WTC11 (cell line): ENCODE measurements at regions not wholly inside any gene's neighbourhood (a gene's known extent, or its start where the extent isn't known, plus 50 kb on each side); places are given as distances from the start of the nearest gene placed in this dataset.

Experiments used
- ATAC-seq: fragments of 200-7000 bp; cut with Tn5 transposase; 2 replicates; pipeline ENCODE4 v1.10.0; 2021; ENCODE audit warnings: mild to moderate bottlenecking, moderate library complexity
- CTCF ChIA-PET: fragments of 300-600 bp; sonication (Branson Sonifier 250); formaldehyde crosslinking; loops from one replicate; lab custom pipeline; 2021; ENCODE audit warnings: antibody characterized with exemption; lab: Charles Lee
- POLR2A ChIA-PET: fragments of 350-600 bp; sonication (Branson Sonifier 250); formaldehyde crosslinking; loops from one replicate; lab custom pipeline; 2021; ENCODE audit warnings: antibody characterized with exemption; lab: Charles Lee
- DNase-seq: peaks from one replicate; pipeline ENCODE4 v3.0.0; 2021; ENCODE audit warnings: low spot score
- H3K27ac Mint-ChIP-seq: 2 replicates; pipeline ENCODE4 v1.8.0; 2021; ENCODE audit warnings: mixed read lengths
- H3K27me3 Mint-ChIP-seq: 2 replicates; pipeline ENCODE4 v1.8.0; 2021; ENCODE audit warnings: low read depth, mild to moderate bottlenecking, moderate library complexity, mixed read lengths
- H3K36me3 Mint-ChIP-seq: 2 replicates; pipeline ENCODE4 v1.8.0; 2021; ENCODE audit warnings: mixed read lengths
- H3K4me1 Mint-ChIP-seq: 2 replicates; pipeline ENCODE4 v1.8.0; 2022; ENCODE audit warnings: mixed read lengths
- H3K4me3 Mint-ChIP-seq: 2 replicates; pipeline ENCODE4 v1.8.0; 2021; ENCODE audit warnings: mild to moderate bottlenecking, moderate library complexity, mixed read lengths
- H3K9me3 Mint-ChIP-seq: 2 replicates; pipeline ENCODE4 v1.8.0; 2021; ENCODE audit warnings: mixed read lengths
- CREB1 ChIP-seq: sonication (generic); formaldehyde crosslinking; IDR thresholded peaks from 2 replicates; pipeline ENCODE4 v1.8.0; 2023; ENCODE audit warnings: mild to moderate bottlenecking, missing genetic modification reagents
- FOXJ3 ChIP-seq: sonication (generic); formaldehyde crosslinking; IDR thresholded peaks from 2 replicates; pipeline ENCODE4 v1.9.0; 2021; ENCODE audit warnings: missing genetic modification reagents, mild to moderate bottlenecking, borderline replicate concordance
- FOXK1 ChIP-seq: sonication (generic); formaldehyde crosslinking; IDR thresholded peaks from 2 replicates; pipeline ENCODE4 v1.8.0; 2022; ENCODE audit warnings: mild to moderate bottlenecking, moderate library complexity, missing genetic modification reagents
- FOXP1 ChIP-seq: sonication (generic); formaldehyde crosslinking; IDR thresholded peaks from 2 replicates; pipeline ENCODE4 v1.8.0; 2022; ENCODE audit warnings: missing genetic modification reagents, mild to moderate bottlenecking, moderate library complexity, borderline replicate concordance
- GABPB1 ChIP-seq: sonication (generic); formaldehyde crosslinking; IDR thresholded peaks from 2 replicates; pipeline ENCODE4 v1.8.1; 2023; ENCODE audit warnings: mild to moderate bottlenecking, missing genetic modification reagents
- MYBL2 ChIP-seq: sonication (generic); formaldehyde crosslinking; IDR thresholded peaks from 2 replicates; pipeline ENCODE4 v1.8.1; 2023; ENCODE audit warnings: mild to moderate bottlenecking, moderate library complexity, missing genetic modification reagents
- NFE2L1 ChIP-seq: sonication (generic); formaldehyde crosslinking; IDR thresholded peaks from 2 replicates; pipeline ENCODE4 v1.8.1; 2023; ENCODE audit warnings: missing genetic modification reagents
- NR1H2 ChIP-seq: sonication (generic); formaldehyde crosslinking; IDR thresholded peaks from 2 replicates; pipeline ENCODE4 v1.9.0; 2021; ENCODE audit warnings: mild to moderate bottlenecking, moderate library complexity, missing genetic modification reagents
- SMAD3 ChIP-seq: sonication (generic); formaldehyde crosslinking; IDR thresholded peaks from 2 replicates; pipeline ENCODE4 v1.8.0; 2022; ENCODE audit warnings: missing genetic modification reagents, mild to moderate bottlenecking, borderline replicate concordance
- ZNF121 ChIP-seq: sonication (generic); formaldehyde crosslinking; IDR thresholded peaks from 2 replicates; pipeline ENCODE4 v1.8.0; 2023; ENCODE audit warnings: missing genetic modification reagents
- ZNF138 ChIP-seq: sonication (generic); formaldehyde crosslinking; conservative IDR thresholded peaks from 2 replicates; pipeline ENCODE4 v1.8.1; 2022; ENCODE audit warnings: mild to moderate bottlenecking, moderate library complexity, missing genetic modification reagents
- ZNF416 ChIP-seq: fragments of 250-450 bp; sonication (Bioruptor Pico); IDR thresholded peaks from 2 replicates; pipeline ENCODE4 v1.9.0; 2021; ENCODE audit warnings: mild to moderate bottlenecking, inconsistent platforms
- TF ChIP-seq, protein P1 (sequence below): fragments of 250-450 bp; sonication (Bioruptor Pico); IDR thresholded peaks from 2 replicates; pipeline ENCODE4 v1.9.0; 2021; ENCODE audit warnings: mild to moderate bottlenecking
- TF ChIP-seq, protein P2 (sequence below): sonication (generic); formaldehyde crosslinking; IDR thresholded peaks from 2 replicates; pipeline ENCODE4 v1.8.1; 2022; ENCODE audit warnings: missing genetic modification reagents, borderline replicate concordance
- TF ChIP-seq, protein P3 (sequence below): sonication (generic); formaldehyde crosslinking; IDR thresholded peaks from 2 replicates; pipeline ENCODE4 v1.8.0; 2022; ENCODE audit warnings: mild to moderate bottlenecking, missing genetic modification reagents
- TF ChIP-seq, protein P4 (sequence below): fragments of 250-450 bp; sonication (Bioruptor Pico); IDR thresholded peaks from 2 replicates; pipeline ENCODE4 v1.8.0; 2021; ENCODE audit warnings: mild to moderate bottlenecking
- TF ChIP-seq, protein P5 (sequence below): fragments of 250-450 bp; sonication (Bioruptor Pico); IDR thresholded peaks from 2 replicates; pipeline ENCODE4 v1.9.0; 2021; ENCODE audit warnings: mild to moderate bottlenecking, borderline replicate concordance
- TF ChIP-seq, protein P6 (sequence below): fragments of 250-450 bp; sonication (Bioruptor Pico); IDR thresholded peaks from 2 replicates; pipeline ENCODE4 v1.9.0; 2021; ENCODE audit warnings: moderate library complexity, mild to moderate bottlenecking, inconsistent platforms, borderline replicate concordance

DNA sequence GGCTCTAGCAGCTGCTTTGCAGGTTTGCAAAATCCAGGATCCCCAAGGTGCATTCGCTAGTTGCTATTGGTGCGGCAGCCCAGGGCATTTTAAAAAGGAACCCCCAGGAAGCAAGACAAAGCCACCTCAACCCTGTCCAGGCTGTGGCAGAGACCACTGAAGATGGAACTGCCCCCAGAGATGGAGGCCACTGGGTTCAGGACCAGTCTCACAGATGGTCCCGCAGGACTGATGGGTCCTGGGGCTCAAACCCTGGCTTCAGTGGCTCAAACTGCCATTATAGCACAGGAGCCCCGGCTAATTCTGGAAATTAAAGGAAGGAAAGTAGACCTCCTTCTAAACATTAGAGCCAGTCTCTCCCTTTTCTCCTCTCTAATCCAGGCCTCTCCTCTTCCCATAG is 79.8 kb upstream of the TSPAN11 start (continued):
- TF ChIP-seq, protein P1, sequence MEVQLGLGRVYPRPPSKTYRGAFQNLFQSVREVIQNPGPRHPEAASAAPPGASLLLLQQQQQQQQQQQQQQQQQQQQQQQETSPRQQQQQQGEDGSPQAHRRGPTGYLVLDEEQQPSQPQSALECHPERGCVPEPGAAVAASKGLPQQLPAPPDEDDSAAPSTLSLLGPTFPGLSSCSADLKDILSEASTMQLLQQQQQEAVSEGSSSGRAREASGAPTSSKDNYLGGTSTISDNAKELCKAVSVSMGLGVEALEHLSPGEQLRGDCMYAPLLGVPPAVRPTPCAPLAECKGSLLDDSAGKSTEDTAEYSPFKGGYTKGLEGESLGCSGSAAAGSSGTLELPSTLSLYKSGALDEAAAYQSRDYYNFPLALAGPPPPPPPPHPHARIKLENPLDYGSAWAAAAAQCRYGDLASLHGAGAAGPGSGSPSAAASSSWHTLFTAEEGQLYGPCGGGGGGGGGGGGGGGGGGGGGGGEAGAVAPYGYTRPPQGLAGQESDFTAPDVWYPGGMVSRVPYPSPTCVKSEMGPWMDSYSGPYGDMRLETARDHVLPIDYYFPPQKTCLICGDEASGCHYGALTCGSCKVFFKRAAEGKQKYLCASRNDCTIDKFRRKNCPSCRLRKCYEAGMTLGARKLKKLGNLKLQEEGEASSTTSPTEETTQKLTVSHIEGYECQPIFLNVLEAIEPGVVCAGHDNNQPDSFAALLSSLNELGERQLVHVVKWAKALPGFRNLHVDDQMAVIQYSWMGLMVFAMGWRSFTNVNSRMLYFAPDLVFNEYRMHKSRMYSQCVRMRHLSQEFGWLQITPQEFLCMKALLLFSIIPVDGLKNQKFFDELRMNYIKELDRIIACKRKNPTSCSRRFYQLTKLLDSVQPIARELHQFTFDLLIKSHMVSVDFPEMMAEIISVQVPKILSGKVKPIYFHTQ (CRISPR knock-in tag), result no peak
- no peak for TF ChIP-seq FOXP1 (CRISPR knock-in tag)
- TF ChIP-seq, protein P2, sequence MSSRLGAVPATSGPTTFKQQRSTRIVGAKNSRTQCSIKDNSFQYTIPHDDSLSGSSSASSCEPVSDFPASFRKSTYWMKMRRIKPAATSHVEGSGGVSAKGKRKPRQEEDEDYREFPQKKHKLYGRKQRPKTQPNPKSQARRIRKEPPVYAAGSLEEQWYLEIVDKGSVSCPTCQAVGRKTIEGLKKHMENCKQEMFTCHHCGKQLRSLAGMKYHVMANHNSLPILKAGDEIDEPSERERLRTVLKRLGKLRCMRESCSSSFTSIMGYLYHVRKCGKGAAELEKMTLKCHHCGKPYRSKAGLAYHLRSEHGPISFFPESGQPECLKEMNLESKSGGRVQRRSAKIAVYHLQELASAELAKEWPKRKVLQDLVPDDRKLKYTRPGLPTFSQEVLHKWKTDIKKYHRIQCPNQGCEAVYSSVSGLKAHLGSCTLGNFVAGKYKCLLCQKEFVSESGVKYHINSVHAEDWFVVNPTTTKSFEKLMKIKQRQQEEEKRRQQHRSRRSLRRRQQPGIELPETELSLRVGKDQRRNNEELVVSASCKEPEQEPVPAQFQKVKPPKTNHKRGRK (CRISPR knock-in tag), result no peak
- TF ChIP-seq, all 79 proteins: peak for 0

DNA sequence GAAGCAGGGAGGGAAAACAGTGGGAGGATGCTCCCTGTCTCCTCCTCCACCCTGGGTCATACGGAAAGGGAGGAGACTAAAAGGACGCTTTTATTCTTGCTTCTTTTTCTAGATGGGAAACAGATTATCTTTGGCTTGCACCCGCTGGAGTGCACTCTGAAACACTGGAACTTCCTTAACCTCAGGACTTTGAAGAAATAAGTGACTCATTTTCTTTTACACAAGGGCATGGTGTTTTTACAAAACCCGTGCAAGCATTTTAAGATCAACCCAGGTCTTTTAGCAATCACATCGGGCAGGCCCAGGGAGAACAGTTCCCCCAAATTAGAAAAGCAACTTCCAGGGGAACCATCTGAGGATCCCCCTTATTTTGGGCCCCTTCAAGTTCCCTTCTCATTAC is 80.9 kb upstream of the TSPAN11 start:
- POLR2A ChIA-PET, result no interaction called here
- DNase-seq (no peak), ATAC-seq (no peak)
- H3K27ac Mint-ChIP-seq, result no peak overlapping the region
- no peak overlapping the region for H3K4me3 Mint-ChIP-seq
- TF ChIP-seq ZNF138, result no peak
- TF ChIP-seq NR1H2 (CRISPR knock-in tag), result no peak
- no peak for TF ChIP-seq ZNF121 (CRISPR knock-in tag)
- TF ChIP-seq, protein P3, sequence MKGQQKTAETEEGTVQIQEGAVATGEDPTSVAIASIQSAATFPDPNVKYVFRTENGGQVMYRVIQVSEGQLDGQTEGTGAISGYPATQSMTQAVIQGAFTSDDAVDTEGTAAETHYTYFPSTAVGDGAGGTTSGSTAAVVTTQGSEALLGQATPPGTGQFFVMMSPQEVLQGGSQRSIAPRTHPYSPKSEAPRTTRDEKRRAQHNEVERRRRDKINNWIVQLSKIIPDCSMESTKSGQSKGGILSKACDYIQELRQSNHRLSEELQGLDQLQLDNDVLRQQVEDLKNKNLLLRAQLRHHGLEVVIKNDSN (CRISPR knock-in tag), result no peak
- TF ChIP-seq MYBL2 (CRISPR knock-in tag), result no peak
- no peak for TF ChIP-seq SMAD3 (CRISPR knock-in tag)
- no peak for TF ChIP-seq FOXK1
- TF ChIP-seq, protein P4, sequence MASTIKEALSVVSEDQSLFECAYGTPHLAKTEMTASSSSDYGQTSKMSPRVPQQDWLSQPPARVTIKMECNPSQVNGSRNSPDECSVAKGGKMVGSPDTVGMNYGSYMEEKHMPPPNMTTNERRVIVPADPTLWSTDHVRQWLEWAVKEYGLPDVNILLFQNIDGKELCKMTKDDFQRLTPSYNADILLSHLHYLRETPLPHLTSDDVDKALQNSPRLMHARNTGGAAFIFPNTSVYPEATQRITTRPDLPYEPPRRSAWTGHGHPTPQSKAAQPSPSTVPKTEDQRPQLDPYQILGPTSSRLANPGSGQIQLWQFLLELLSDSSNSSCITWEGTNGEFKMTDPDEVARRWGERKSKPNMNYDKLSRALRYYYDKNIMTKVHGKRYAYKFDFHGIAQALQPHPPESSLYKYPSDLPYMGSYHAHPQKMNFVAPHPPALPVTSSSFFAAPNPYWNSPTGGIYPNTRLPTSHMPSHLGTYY (CRISPR knock-in tag), result no peak
- no peak for TF ChIP-seq NFE2L1
- TF ChIP-seq, protein P5, sequence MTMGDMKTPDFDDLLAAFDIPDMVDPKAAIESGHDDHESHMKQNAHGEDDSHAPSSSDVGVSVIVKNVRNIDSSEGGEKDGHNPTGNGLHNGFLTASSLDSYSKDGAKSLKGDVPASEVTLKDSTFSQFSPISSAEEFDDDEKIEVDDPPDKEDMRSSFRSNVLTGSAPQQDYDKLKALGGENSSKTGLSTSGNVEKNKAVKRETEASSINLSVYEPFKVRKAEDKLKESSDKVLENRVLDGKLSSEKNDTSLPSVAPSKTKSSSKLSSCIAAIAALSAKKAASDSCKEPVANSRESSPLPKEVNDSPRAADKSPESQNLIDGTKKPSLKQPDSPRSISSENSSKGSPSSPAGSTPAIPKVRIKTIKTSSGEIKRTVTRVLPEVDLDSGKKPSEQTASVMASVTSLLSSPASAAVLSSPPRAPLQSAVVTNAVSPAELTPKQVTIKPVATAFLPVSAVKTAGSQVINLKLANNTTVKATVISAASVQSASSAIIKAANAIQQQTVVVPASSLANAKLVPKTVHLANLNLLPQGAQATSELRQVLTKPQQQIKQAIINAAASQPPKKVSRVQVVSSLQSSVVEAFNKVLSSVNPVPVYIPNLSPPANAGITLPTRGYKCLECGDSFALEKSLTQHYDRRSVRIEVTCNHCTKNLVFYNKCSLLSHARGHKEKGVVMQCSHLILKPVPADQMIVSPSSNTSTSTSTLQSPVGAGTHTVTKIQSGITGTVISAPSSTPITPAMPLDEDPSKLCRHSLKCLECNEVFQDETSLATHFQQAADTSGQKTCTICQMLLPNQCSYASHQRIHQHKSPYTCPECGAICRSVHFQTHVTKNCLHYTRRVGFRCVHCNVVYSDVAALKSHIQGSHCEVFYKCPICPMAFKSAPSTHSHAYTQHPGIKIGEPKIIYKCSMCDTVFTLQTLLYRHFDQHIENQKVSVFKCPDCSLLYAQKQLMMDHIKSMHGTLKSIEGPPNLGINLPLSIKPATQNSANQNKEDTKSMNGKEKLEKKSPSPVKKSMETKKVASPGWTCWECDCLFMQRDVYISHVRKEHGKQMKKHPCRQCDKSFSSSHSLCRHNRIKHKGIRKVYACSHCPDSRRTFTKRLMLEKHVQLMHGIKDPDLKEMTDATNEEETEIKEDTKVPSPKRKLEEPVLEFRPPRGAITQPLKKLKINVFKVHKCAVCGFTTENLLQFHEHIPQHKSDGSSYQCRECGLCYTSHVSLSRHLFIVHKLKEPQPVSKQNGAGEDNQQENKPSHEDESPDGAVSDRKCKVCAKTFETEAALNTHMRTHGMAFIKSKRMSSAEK, result no peak
- TF ChIP-seq, protein P6, sequence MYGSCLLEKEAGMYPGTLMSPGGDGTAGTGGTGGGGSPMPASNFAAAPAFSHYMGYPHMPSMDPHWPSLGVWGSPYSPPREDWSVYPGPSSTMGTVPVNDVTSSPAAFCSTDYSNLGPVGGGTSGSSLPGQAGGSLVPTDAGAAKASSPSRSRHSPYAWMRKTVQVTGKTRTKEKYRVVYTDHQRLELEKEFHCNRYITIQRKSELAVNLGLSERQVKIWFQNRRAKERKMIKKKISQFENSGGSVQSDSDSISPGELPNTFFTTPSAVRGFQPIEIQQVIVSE (CRISPR knock-in tag), result no peak
- no peak for TF ChIP-seq CREB1 (CRISPR knock-in tag)
- TF ChIP-seq ZNF416 (CRISPR knock-in tag), result no peak
- TF ChIP-seq GABPB1, result no peak
- TF ChIP-seq FOXJ3, result no peak
- TF ChIP-seq, all 79 proteins: peak for 0
- no peaks in the 10 kb centered on the region for H3K36me3 Mint-ChIP-seq
- no peaks in the 10 kb centered on the region for H3K9me3 Mint-ChIP-seq
- CTCF ChIA-PET, result no interaction called here
- H3K27me3 Mint-ChIP-seq, result peaks cover 4% of the 10 kb centered on the region; the same call in 1 of the 2 replicates
- H3K4me1 Mint-ChIP-seq, result peaks cover 27% of the 10 kb centered on the region
